DOHH2 (cell line): ENCODE measurements at regions not wholly inside any gene's neighbourhood (a gene's known extent, or its start where the extent isn't known, plus 50 kb on each side); places are given as distances from the start of the nearest gene placed in this dataset.

Experiments used
- H3F3A ChIP-seq: fragments of 200-600 bp; sonication (generic), shearing (Covaris generic); 2 replicates; pipeline ENCODE4 v1.6.0; 2016; ENCODE audit warnings: antibody characterized with exemption, mild to moderate bottlenecking; ENCODE audit not compliant: control insufficient read depth, insufficient read depth
- H3K27ac ChIP-seq: fragments of 200-600 bp; sonication (generic); 2 replicates; pipeline ENCODE4 v1.5.1; 2014; ENCODE audit warnings: low read depth, mild to moderate bottlenecking, low read length, moderate library complexity
- H3K27me3 ChIP-seq: fragments of 200-600 bp; sonication (generic); 2 replicates; pipeline ENCODE4 v1.6.1; 2014; ENCODE audit warnings: mild to moderate bottlenecking, low read length, mixed read lengths; ENCODE audit not compliant: control insufficient read depth
- H3K36me3 ChIP-seq: fragments of 200-600 bp; sonication (generic); 2 replicates; pipeline ENCODE4 v1.6.1; 2014; ENCODE audit warnings: mild to moderate bottlenecking, low read length, moderate library complexity, mixed read lengths; ENCODE audit not compliant: control insufficient read depth
- H3K4me1 ChIP-seq: fragments of 200-600 bp; sonication (generic); 2 replicates; pipeline ENCODE4 v1.6.1; 2014; ENCODE audit warnings: mild to moderate bottlenecking, low read length, mixed read lengths; ENCODE audit not compliant: control insufficient read depth
- H3K4me2 ChIP-seq: fragments of 200-600 bp; sonication (generic); 2 replicates; pipeline ENCODE4 v1.6.0; 2014; ENCODE audit warnings: mild to moderate bottlenecking, low read length, moderate library complexity
- H3K4me3 ChIP-seq: fragments of 200-600 bp; sonication (generic); 2 replicates; pipeline ENCODE4 v1.5.1; 2014; ENCODE audit warnings: mild to moderate bottlenecking, low read length, mixed read lengths
- H3K79me2 ChIP-seq: fragments of 200-600 bp; sonication (generic); 2 replicates; pipeline ENCODE4 v1.6.1; 2014; ENCODE audit warnings: mild to moderate bottlenecking, low read length, mixed read lengths; ENCODE audit not compliant: control insufficient read depth
- H3K9me2 ChIP-seq: fragments of 200-600 bp; sonication (generic); replicated peaks from 2 replicates; pipeline ENCODE4 v1.6.1; 2014; ENCODE audit warnings: mild to moderate bottlenecking, low read length, mixed read lengths; ENCODE audit not compliant: control insufficient read depth
- H3K9me3 ChIP-seq: fragments of 200-600 bp; sonication (generic); 2 replicates; pipeline ENCODE4 v1.6.1; 2014; ENCODE audit warnings: antibody characterized with exemption, low read length, mixed read lengths; ENCODE audit not compliant: control insufficient read depth, insufficient read depth
- H4K20me1 ChIP-seq: fragments of 200-600 bp; sonication (generic); 2 replicates; pipeline ENCODE4 v1.6.0; 2014; ENCODE audit warnings: low read depth, mild to moderate bottlenecking, antibody characterized with exemption, low read length, moderate library complexity; ENCODE audit not compliant: control insufficient read depth, insufficient read depth
- EZH2phosphoT487 ChIP-seq: fragments of 200-600 bp; sonication (generic); IDR thresholded peaks from 2 replicates; pipeline ENCODE4 v1.6.1; 2017; ENCODE audit warnings: borderline replicate concordance, mild to moderate bottlenecking, antibody characterized with exemption, low read length, moderate library complexity, mixed read lengths
- TF ChIP-seq, protein P1 (sequence below): fragments of 200-600 bp; sonication (generic); IDR thresholded peaks from one replicate; pipeline ENCODE4 v1.5.1; 2014; ENCODE audit warnings: antibody characterized with exemption, mild to moderate bottlenecking, low read depth, low read length; ENCODE audit not compliant: poor library complexity, severe bottlenecking

- H3K4me2 ChIP-seq, result no peak overlapping the region
- TF ChIP-seq EZH2phosphoT487, result no peak
- H3K36me3 ChIP-seq, result no peaks in the 10 kb centered on the region
- no peaks in the 10 kb centered on the region for H3K9me2 ChIP-seq
- H3K4me1 ChIP-seq, result no peaks in the 10 kb centered on the region
- H3K4me3 ChIP-seq, result no peak overlapping the region
- no peaks in the 10 kb centered on the region for H3K27me3 ChIP-seq
- H3K9me3 ChIP-seq, result no peaks in the 10 kb centered on the region
- H4K20me1 ChIP-seq, result no peaks in the 10 kb centered on the region
- H3K79me2 ChIP-seq, result no peaks in the 10 kb centered on the region
- H3K27ac ChIP-seq, result no peak overlapping the region
- H3F3A ChIP-seq, result no peaks in the 10 kb centered on the region
These were observed 187.6 kb upstream of the PRMT6 start for GRCh38 chr1:106868828-106869227.

DNA sequence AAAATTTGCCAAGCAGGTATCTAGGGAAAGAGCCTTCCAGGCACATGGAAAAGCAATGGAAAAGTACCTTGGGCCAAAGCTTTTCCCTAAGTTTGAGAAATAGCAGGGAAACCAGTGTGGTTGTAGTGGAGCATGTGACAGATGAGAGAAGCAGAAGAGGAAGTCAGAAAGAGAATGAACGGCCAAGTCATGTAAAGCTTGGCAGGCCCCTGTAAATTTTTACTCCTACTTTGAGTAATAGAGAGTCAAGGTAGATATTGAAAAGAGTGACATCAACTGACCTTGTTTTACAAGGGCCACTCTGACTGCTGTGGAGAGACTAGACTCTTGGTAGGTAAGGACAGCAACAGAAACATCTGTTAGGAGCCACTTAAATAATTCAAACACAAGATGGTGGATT, 180.9 kb upstream of the PRMT6 start:
- Histone ChIP-seq H3K9me2 (no peaks in the 10 kb centered on the region), H3K4me1 (no peaks in the 10 kb centered on the region), H3K4me3 (no peak overlapping the region), H3K4me2 (no peak overlapping the region), H4K20me1 (no peaks in the 10 kb centered on the region), H3K36me3 (no peaks in the 10 kb centered on the region), H3K27me3 (no peaks in the 10 kb centered on the region), H3F3A (no peaks in the 10 kb centered on the region), H3K79me2 (no peaks in the 10 kb centered on the region), H3K27ac (no peak overlapping the region), H3K9me3 (no peaks in the 10 kb centered on the region)
- no peak for TF ChIP-seq EZH2phosphoT487
- TF ChIP-seq, protein P1, sequence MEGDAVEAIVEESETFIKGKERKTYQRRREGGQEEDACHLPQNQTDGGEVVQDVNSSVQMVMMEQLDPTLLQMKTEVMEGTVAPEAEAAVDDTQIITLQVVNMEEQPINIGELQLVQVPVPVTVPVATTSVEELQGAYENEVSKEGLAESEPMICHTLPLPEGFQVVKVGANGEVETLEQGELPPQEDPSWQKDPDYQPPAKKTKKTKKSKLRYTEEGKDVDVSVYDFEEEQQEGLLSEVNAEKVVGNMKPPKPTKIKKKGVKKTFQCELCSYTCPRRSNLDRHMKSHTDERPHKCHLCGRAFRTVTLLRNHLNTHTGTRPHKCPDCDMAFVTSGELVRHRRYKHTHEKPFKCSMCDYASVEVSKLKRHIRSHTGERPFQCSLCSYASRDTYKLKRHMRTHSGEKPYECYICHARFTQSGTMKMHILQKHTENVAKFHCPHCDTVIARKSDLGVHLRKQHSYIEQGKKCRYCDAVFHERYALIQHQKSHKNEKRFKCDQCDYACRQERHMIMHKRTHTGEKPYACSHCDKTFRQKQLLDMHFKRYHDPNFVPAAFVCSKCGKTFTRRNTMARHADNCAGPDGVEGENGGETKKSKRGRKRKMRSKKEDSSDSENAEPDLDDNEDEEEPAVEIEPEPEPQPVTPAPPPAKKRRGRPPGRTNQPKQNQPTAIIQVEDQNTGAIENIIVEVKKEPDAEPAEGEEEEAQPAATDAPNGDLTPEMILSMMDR, result no peak

- no peak overlapping the region for H3K4me3 ChIP-seq
- no peak overlapping the region for H3K4me2 ChIP-seq
- no peaks in the 10 kb centered on the region for H3K9me3 ChIP-seq
- TF ChIP-seq, protein P1, result no peak
- no peak for TF ChIP-seq EZH2phosphoT487
- no peaks in the 10 kb centered on the region for H3K79me2 ChIP-seq
- H3K27me3 ChIP-seq, result no peaks in the 10 kb centered on the region
- no peaks in the 10 kb centered on the region for H3K4me1 ChIP-seq
- H4K20me1 ChIP-seq, result no peaks in the 10 kb centered on the region
- no peak overlapping the region for H3K27ac ChIP-seq
- H3K9me2 ChIP-seq, result no peaks in the 10 kb centered on the region
- no peaks in the 10 kb centered on the region for H3F3A ChIP-seq
- no peaks in the 10 kb centered on the region for H3K36me3 ChIP-seq
These were observed 180.1 kb upstream of the PRMT6 start for GRCh38 chr1:106876384-106876783.

DNA sequence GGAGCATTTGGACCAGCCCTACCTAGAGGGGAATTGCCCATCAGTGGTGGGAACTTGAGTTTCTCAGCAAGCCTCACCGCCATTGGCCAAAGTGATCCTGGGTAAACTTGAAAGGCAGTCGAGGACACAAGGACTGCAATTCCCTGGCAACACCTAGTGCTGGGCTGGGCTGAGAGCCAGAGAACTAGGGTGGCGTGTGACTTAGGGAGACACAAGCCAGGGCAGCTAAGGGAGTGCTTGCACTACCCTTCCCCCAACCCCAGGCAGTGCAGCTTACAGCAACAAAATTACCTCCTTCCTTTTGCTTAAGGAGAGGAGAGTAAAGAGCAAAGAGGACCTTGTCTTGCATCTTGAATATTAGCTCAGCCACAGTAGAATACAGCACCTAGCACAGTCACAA, 176.9 kb upstream of the PRMT6 start:
- Histone ChIP-seq H3K9me2 (no peaks in the 10 kb centered on the region), H3K4me3 (no peak overlapping the region), H3K4me1 (no peaks in the 10 kb centered on the region), H4K20me1 (no peaks in the 10 kb centered on the region), H3K27ac (no peak overlapping the region), H3K9me3 (no peaks in the 10 kb centered on the region), H3K36me3 (no peaks in the 10 kb centered on the region), H3K4me2 (no peak overlapping the region), H3F3A (no peaks in the 10 kb centered on the region), H3K27me3 (no peaks in the 10 kb centered on the region), H3K79me2 (no peaks in the 10 kb centered on the region)
- no peak for TF ChIP-seq EZH2phosphoT487
- TF ChIP-seq, protein P1, result no peak
